ENCODE measurements at regions not wholly inside any gene's neighbourhood (a gene's known extent, or its start where the extent isn't known, plus 50 kb on each side); places are given as distances from the start of the nearest gene placed in this dataset.
"Not testable (repeated sequence)": the region's sequence is repeated elsewhere in the genome, so short reads cannot be mapped to it uniquely, and the experiment has no call there.

DNA sequence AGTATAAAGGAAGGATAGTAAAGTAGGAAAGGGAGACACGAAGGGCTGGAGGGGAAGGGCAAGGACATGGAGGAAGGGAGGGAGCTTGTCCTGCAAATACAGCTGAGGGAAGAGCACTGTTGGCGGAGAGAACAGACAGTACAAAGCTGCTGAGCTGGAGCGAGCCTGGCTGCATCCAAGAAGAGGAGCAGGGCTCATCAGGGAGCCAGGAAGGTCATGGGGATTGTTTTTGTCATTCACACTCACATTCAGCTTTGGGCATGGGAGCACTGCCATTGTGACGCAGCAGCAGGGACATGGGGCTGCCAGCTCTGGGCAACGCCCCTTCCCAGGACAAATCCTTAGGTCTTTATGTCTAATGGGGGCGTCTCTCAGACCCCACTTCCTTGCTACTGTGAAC, 125.1 kb downstream of the COPS8 start:
- peaks cover 4% of the 10 kb centered on the region; the same call in 1 of the 2 replicates for H3K9me3 ChIP-seq (replicated peaks; ENCODE audit: control insufficient read depth, insufficient read depth, low read depth, low read length)
- H3K9ac ChIP-seq (ENCODE audit: insufficient read depth in 1 of 2, low read depth in 2 of 2, low read length in 2 of 2): no peak overlapping the region
- H3K4me1 ChIP-seq (replicated peaks in 1 of 2; ENCODE audit: control insufficient read depth in 2 of 2, insufficient read depth in 2 of 2, low read length in 2 of 2): no peaks in the 10 kb centered on the region
- no peak overlapping the region for H3K4me3 ChIP-seq
- BruUV-seq (replicated peaks): no TSS peak
- intact Hi-C loops (cut with micrococcal nuclease): no loop called here
- POLR2A ChIA-PET: no interaction called here
- 0% methylated on average over 6 of the region's 6 CpGs for WGBS (ENCODE audit: insufficient coverage, low coverage, missing lambda C conversion rate)
- DNase-seq (ENCODE audit: extremely low read depth in 1 of 4, low spot score in 3 of 4) (no peak), ATAC-seq (no peak), FAIRE-seq (no peak)
- H3K27ac ChIP-seq (ENCODE audit: extremely low read depth, low read depth, low read length): no peak overlapping the region
- H3K9me1 ChIP-seq (ENCODE audit: control insufficient read depth, insufficient read depth, low read length): no peaks in the 10 kb centered on the region
- H2AFZ ChIP-seq (ENCODE audit: low read depth, low read length): no peak overlapping the region
- CTCF ChIA-PET (ENCODE audit: low intra/inter-chr PET ratio): no interaction called here
- H4K20me1 ChIP-seq (replicated peaks; ENCODE audit: control insufficient read depth, insufficient read depth, low read length): no peaks in the 10 kb centered on the region
- in situ Hi-C loops (cut with MboI): no loop called here
- no peaks in the 10 kb centered on the region for H3K36me3 ChIP-seq (ENCODE audit: control insufficient read depth, insufficient read depth, low read length)
- H3K4me2 ChIP-seq (ENCODE audit: insufficient read depth, low read length): no peak overlapping the region
- H3K27me3 ChIP-seq (ENCODE audit: control insufficient read depth in 2 of 2, insufficient read depth in 2 of 2, low read length in 2 of 2): peaks cover 0 to 16% of the 10 kb centered on the region in 2 experiments; a peak in 2 of 5 replicates
- H3K79me2 ChIP-seq (ENCODE audit: control insufficient read depth, insufficient read depth, low read length): no peaks in the 10 kb centered on the region
- TF ChIP-seq NEUROD1 (IDR thresholded peaks at IDR 0.05; ENCODE audit: borderline replicate concordance, low read depth, low read length, partially characterized antibody): no peak
- TF ChIP-seq SMARCE1 (IDR thresholded peaks at IDR 0.05): no peak
- no peak for TF ChIP-seq NELFE (IDR thresholded peaks at IDR 0.05; ENCODE audit: insufficient read depth, insufficient read length)
- TF ChIP-seq PHF21A (IDR thresholded peaks at IDR 0.05; ENCODE audit: borderline replicate concordance, low read depth): no peak
- no peak for TF ChIP-seq CHD4 (IDR thresholded peaks at IDR 0.05; ENCODE audit: insufficient read depth, insufficient replicate concordance, low read depth, low read length, poor library complexity, severe bottlenecking)
- TF ChIP-seq SMAD2 (IDR thresholded peaks at IDR 0.05; ENCODE audit: low read depth, low read length): no peak
- TF ChIP-seq, protein P1, sequence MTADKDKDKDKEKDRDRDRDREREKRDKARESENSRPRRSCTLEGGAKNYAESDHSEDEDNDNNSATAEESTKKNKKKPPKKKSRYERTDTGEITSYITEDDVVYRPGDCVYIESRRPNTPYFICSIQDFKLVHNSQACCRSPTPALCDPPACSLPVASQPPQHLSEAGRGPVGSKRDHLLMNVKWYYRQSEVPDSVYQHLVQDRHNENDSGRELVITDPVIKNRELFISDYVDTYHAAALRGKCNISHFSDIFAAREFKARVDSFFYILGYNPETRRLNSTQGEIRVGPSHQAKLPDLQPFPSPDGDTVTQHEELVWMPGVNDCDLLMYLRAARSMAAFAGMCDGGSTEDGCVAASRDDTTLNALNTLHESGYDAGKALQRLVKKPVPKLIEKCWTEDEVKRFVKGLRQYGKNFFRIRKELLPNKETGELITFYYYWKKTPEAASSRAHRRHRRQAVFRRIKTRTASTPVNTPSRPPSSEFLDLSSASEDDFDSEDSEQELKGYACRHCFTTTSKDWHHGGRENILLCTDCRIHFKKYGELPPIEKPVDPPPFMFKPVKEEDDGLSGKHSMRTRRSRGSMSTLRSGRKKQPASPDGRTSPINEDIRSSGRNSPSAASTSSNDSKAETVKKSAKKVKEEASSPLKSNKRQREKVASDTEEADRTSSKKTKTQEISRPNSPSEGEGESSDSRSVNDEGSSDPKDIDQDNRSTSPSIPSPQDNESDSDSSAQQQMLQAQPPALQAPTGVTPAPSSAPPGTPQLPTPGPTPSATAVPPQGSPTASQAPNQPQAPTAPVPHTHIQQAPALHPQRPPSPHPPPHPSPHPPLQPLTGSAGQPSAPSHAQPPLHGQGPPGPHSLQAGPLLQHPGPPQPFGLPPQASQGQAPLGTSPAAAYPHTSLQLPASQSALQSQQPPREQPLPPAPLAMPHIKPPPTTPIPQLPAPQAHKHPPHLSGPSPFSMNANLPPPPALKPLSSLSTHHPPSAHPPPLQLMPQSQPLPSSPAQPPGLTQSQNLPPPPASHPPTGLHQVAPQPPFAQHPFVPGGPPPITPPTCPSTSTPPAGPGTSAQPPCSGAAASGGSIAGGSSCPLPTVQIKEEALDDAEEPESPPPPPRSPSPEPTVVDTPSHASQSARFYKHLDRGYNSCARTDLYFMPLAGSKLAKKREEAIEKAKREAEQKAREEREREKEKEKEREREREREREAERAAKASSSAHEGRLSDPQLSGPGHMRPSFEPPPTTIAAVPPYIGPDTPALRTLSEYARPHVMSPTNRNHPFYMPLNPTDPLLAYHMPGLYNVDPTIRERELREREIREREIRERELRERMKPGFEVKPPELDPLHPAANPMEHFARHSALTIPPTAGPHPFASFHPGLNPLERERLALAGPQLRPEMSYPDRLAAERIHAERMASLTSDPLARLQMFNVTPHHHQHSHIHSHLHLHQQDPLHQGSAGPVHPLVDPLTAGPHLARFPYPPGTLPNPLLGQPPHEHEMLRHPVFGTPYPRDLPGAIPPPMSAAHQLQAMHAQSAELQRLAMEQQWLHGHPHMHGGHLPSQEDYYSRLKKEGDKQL (CRISPR knock-in tag; IDR thresholded peaks at IDR 0.05; ENCODE audit: borderline replicate concordance): no peak

DNA sequence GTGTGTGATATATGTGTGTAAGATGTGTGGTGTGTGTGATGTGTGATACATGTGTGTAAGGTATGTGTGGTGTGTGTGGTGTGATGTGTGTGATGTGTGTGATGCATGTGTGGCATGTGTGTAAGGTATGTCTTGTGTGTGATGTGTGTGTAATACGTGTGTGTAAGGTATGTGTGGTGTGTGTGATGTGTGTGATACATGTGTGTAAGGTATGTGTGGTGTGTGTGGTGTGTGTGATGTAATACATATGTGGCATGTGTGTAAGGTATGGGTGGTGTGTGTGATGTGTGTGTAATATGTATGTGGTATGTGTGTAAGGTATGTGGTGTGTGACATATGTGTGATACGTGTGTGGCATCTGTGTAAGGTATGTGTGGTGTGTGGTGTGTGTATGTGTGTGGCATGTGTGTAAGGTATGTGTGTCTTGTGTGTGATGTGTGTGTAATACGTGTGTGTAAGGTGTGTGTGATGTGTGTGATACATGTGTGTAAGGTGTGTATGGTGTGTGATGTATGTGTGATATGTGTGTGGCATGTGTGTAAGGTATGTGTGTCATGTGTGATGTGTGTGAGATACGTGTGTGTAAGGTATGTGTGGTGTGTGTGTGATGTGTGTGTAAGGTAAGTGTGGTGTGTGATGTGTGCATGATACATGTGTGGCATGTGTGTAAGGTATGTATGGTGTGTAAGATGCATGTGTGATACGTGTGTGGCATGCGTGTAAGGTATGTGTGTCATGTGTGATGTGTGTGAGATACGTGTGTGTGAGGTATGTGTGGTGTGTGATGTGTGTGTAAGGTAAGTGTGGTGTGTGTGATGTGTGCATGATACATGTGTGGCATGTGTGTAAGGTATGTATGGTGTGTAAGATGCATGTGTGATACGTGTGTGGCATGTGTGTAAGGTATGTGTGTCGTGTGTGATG, 126.9 kb downstream of the COPS8 start:
- H3K27me3 ChIP-seq (ENCODE audit: control insufficient read depth in 2 of 2, insufficient read depth in 2 of 2, low read length in 2 of 2); H2AFZ ChIP-seq (ENCODE audit: low read depth, low read length); BruUV-seq (replicated peaks); intact Hi-C loops (cut with micrococcal nuclease); H3K9ac ChIP-seq (ENCODE audit: insufficient read depth in 1 of 2, low read depth in 2 of 2, low read length in 2 of 2); H3K36me3 ChIP-seq (ENCODE audit: control insufficient read depth, insufficient read depth, low read length); H3K79me2 ChIP-seq (ENCODE audit: control insufficient read depth, insufficient read depth, low read length); ATAC-seq; H3K4me3 ChIP-seq; H3K4me1 ChIP-seq (replicated peaks in 1 of 2; ENCODE audit: control insufficient read depth in 2 of 2, insufficient read depth in 2 of 2, low read length in 2 of 2); H3K27ac ChIP-seq (ENCODE audit: extremely low read depth, low read depth, low read length); H4K20me1 ChIP-seq (replicated peaks; ENCODE audit: control insufficient read depth, insufficient read depth, low read length); H3K9me1 ChIP-seq (ENCODE audit: control insufficient read depth, insufficient read depth, low read length); H3K9me3 ChIP-seq (replicated peaks; ENCODE audit: control insufficient read depth, insufficient read depth, low read depth, low read length); POLR2A ChIA-PET; in situ Hi-C loops (cut with MboI); H3K4me2 ChIP-seq (ENCODE audit: insufficient read depth, low read length); DNase-seq (ENCODE audit: extremely low read depth in 1 of 4, low spot score in 3 of 4): not testable (repeated sequence)
- FAIRE-seq: peak; percentile 62
- CTCF ChIA-PET (ENCODE audit: low intra/inter-chr PET ratio): interaction anchor here (0.6 kb wide), 1 partner anchor 198 kb away, joined by 3 read pairs; no protein-coding TSS in a partner anchor
- WGBS (ENCODE audit: insufficient coverage, low coverage, missing lambda C conversion rate): 0% methylated on average over 6 of the region's 9 CpGs
